ENCODE measurements at regions not wholly inside any gene's neighbourhood (a gene's known extent, or its start where the extent isn't known, plus 50 kb on each side); places are given as distances from the start of the nearest gene placed in this dataset.

DNA sequence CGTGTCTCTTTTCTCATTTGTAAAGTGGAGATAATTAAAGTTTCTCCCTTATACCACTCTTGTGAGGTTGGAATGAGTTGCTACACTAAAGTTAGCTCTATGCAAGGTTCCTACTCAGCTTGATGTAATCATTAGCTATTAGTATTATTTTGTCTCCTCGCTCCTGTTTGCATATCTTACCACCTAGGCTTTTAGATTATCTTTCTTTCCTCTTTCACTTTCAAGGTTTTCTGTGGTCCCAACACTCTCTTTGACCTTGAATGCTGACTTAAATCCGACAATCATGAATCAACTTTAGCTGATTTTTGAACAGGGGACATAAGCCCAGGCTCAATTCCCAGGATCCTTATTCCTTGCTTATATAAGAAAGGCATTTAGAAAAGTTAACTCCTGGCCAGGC is 769.7 kb upstream of the GRM7 start:
- Mint-ChIP-seq H3K4me3 (no peak overlapping the region), H3K4me1 (peaks cover 12% of the 10 kb centered on the region), H3K9me3 (no peaks in the 10 kb centered on the region), H3K36me3 (ENCODE audit: low read depth) (no peaks in the 10 kb centered on the region), H3K27ac (no peak overlapping the region), H3K27me3 (ENCODE audit: low read depth) (no peaks in the 10 kb centered on the region)
- no peak for TF ChIP-seq CTCF (IDR thresholded peaks at IDR 0.05; ENCODE audit: unreplicated experiment in 3 of 3)

- Mint-ChIP-seq H3K4me1 (peaks cover 20% of the 10 kb centered on the region), H3K36me3 (ENCODE audit: low read depth) (no peaks in the 10 kb centered on the region), H3K27me3 (ENCODE audit: low read depth) (no peaks in the 10 kb centered on the region), H3K4me3 (no peak overlapping the region), H3K9me3 (no peaks in the 10 kb centered on the region), H3K27ac (no peak overlapping the region)
- TF ChIP-seq CTCF (IDR thresholded peaks at IDR 0.05; ENCODE audit: unreplicated experiment in 3 of 3): no peak
Measured at GRCh38 chr3:6095006-6095405, 765.9 kb upstream of the GRM7 start.

- H3K4me1 Mint-ChIP-seq: peaks cover 24% of the 10 kb centered on the region
- H3K27ac Mint-ChIP-seq: peak overlapping the region in 2 of 3 experiments; percentile 20 to 32
- no peak overlapping the region for H3K4me3 Mint-ChIP-seq
- H3K27me3 Mint-ChIP-seq (ENCODE audit: low read depth): no peaks in the 10 kb centered on the region
- H3K9me3 Mint-ChIP-seq: no peaks in the 10 kb centered on the region
- TF ChIP-seq CTCF (IDR thresholded peaks at IDR 0.05; ENCODE audit: unreplicated experiment in 3 of 3): no peak
- no peaks in the 10 kb centered on the region for H3K36me3 Mint-ChIP-seq (ENCODE audit: low read depth)
Measured at GRCh38 chr3:6097021-6097420, 763.9 kb upstream of the GRM7 start.

DNA sequence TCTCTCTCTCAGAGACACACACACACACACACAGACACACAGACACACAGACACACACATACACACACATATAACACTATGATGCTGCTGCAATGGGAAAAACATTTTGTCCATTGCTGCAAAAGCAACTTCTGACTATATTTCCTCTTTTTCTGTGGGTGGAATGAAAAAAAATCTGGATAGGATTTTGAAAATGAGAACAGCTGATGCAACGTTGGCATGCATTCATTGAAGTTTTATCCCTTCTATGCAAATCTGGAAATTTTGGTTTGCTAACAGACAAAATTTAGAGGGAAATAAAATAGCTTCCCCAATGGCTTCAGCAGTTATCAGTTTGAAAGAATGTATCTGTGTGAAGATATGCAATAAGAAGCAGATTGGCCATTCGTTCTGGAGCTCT is 763.4 kb upstream of the GRM7 start:
- H3K4me3 Mint-ChIP-seq: no peak overlapping the region
- H3K4me1 Mint-ChIP-seq: peaks cover 24% of the 10 kb centered on the region
- H3K36me3 Mint-ChIP-seq (ENCODE audit: low read depth): no peaks in the 10 kb centered on the region
- peaks cover under 1% of the 10 kb centered on the region for H3K9me3 Mint-ChIP-seq
- H3K27me3 Mint-ChIP-seq (ENCODE audit: low read depth): no peaks in the 10 kb centered on the region
- peak overlapping the region in 2 of 3 experiments; percentile 20 to 32 for H3K27ac Mint-ChIP-seq
- no peak for TF ChIP-seq CTCF (IDR thresholded peaks at IDR 0.05; ENCODE audit: unreplicated experiment in 3 of 3)

GRCh38 chr3:6098516-6099157 is 762.3 kb upstream of the GRM7 start:
- no peak for TF ChIP-seq CTCF (IDR thresholded peaks at IDR 0.05; ENCODE audit: unreplicated experiment in 3 of 3)
- H3K4me1 Mint-ChIP-seq: peaks cover 18% of the 10 kb centered on the region
- H3K36me3 Mint-ChIP-seq (ENCODE audit: low read depth): no peaks in the 10 kb centered on the region
- peaks cover 7% of the 10 kb centered on the region for H3K9me3 Mint-ChIP-seq
- H3K27ac Mint-ChIP-seq: peak overlapping the region in 1 of 3 experiments; percentile 94
- no peak overlapping the region for H3K4me3 Mint-ChIP-seq
- no peaks in the 10 kb centered on the region for H3K27me3 Mint-ChIP-seq (ENCODE audit: low read depth)

GRCh38 chr3:6099458-6100075 is 761.3 kb upstream of the GRM7 start:
- Mint-ChIP-seq H3K36me3 (ENCODE audit: low read depth) (no peaks in the 10 kb centered on the region), H3K9me3 (peaks cover 7% of the 10 kb centered on the region), H3K4me1 (peaks cover 18% of the 10 kb centered on the region), H3K27ac (peak overlapping the region; percentile 92 to 96 (median 94)), H3K4me3 (peak overlapping the region in 1 of 3 experiments; percentile 28), H3K27me3 (ENCODE audit: low read depth) (no peaks in the 10 kb centered on the region)
- TF ChIP-seq CTCF (IDR thresholded peaks at IDR 0.05; ENCODE audit: unreplicated experiment in 3 of 3): no peak
